ENCODE measurements at regions not wholly inside any gene's neighbourhood (a gene's known extent, or its start where the extent isn't known, plus 50 kb on each side); places are given as distances from the start of the nearest gene placed in this dataset.
A peak's percentile ranks its signal among the peaks of the same experiment; 100 is the strongest.

- DNase-seq (no peak), FAIRE-seq (no peak)
- Histone ChIP-seq H3K9me3 (ENCODE audit: control insufficient read depth in 2 of 3, insufficient read depth in 1 of 3, low read length in 3 of 3) (no peaks in the 10 kb centered on the region), H3K4me1 (ENCODE audit: control insufficient read depth in 2 of 3, insufficient read depth in 2 of 3, low read depth in 1 of 3, low read length in 3 of 3) (no peaks in the 10 kb centered on the region), H3K4me3 (ENCODE audit: low read length in 3 of 3) (no peak overlapping the region), H3K36me3 (ENCODE audit: control insufficient read depth in 2 of 3, insufficient read depth in 3 of 3, low read length in 3 of 3) (no peaks in the 10 kb centered on the region), H3K27ac (ENCODE audit: low read depth in 2 of 2, low read length in 2 of 2) (no peak overlapping the region), H3K9ac (ENCODE audit: low read length in 3 of 3) (no peak overlapping the region), H3K27me3 (ENCODE audit: control insufficient read depth, insufficient read depth, low read length) (no peaks in the 10 kb centered on the region)
- no peak for TF ChIP-seq CTCF (IDR thresholded peaks at IDR 0.05; ENCODE audit: borderline replicate concordance, extremely low read depth, insufficient read depth)
- intact Hi-C loops (cut with DNase I), result no loop called here
These were observed 262.1 kb upstream of the TGFBR2 start for GRCh38 chr3:30344288-30344687.

DNA sequence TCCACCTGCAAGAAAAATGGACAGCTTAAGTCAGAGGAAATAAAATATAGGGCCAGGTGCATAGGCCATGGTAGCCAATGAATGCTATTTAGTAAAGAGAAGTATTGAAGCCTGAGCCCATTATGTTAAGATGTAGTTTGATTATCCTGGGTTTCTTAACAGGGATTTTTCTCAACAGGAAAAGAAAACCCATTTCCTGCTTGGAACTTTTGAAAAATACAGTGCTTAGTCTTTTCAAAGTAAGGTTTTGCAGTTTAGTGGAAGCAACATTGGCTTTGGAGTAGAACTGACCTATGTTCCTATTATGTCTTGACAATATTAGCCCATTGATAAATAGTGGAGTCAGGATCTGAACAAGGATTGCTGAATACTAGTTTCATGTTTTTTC lies 259.5 kb upstream of the TGFBR2 start:
- FAIRE-seq (no peak), DNase-seq (no peak)
- Histone ChIP-seq H3K27me3 (ENCODE audit: control insufficient read depth, insufficient read depth, low read length) (no peaks in the 10 kb centered on the region), H3K27ac (ENCODE audit: low read depth in 2 of 2, low read length in 2 of 2) (no peak overlapping the region), H3K9me3 (ENCODE audit: control insufficient read depth in 2 of 3, insufficient read depth in 1 of 3, low read length in 3 of 3) (no peaks in the 10 kb centered on the region), H3K4me1 (ENCODE audit: control insufficient read depth in 2 of 3, insufficient read depth in 2 of 3, low read depth in 1 of 3, low read length in 3 of 3) (no peaks in the 10 kb centered on the region), H3K4me3 (ENCODE audit: low read length in 3 of 3) (no peak overlapping the region), H3K9ac (ENCODE audit: low read length in 3 of 3) (no peak overlapping the region), H3K36me3 (ENCODE audit: control insufficient read depth in 2 of 3, insufficient read depth in 3 of 3, low read length in 3 of 3) (no peaks in the 10 kb centered on the region)
- no peak for TF ChIP-seq CTCF (IDR thresholded peaks at IDR 0.05; ENCODE audit: borderline replicate concordance, extremely low read depth, insufficient read depth)
- intact Hi-C loops (cut with DNase I), result no loop called here

DNA sequence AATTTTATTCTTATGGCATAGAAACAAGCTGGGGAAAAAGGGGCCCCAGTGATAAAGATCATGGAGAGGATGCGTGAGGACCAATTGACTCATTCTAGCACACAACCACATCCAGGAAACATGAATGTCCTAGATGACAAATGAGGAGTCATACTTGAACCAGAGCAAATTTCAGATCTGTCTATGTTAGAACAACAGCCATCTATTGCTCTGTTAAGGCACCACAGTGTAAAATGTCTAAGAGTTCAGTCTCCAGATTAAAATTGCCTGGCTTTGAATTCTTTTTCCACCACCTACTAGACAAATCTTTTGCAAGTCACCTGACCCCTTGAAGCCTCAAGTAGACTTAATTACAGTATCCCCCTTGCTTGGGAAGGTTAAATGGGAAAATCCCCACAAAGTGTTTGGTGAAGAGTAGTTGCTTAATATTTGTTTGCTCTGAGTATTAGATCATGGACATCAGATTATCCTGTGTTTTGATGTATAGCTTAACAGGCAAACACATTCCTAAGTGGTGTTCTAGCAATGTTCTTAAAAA lies 258.7 kb upstream of the TGFBR2 start:
- FAIRE-seq (no peak), DNase-seq (no peak)
- Histone ChIP-seq H3K9ac (ENCODE audit: low read length in 3 of 3) (no peak overlapping the region), H3K36me3 (ENCODE audit: control insufficient read depth in 2 of 3, insufficient read depth in 3 of 3, low read length in 3 of 3) (no peaks in the 10 kb centered on the region), H3K4me1 (ENCODE audit: control insufficient read depth in 2 of 3, insufficient read depth in 2 of 3, low read depth in 1 of 3, low read length in 3 of 3) (no peaks in the 10 kb centered on the region), H3K4me3 (ENCODE audit: low read length in 3 of 3) (no peak overlapping the region), H3K27ac (ENCODE audit: low read depth in 2 of 2, low read length in 2 of 2) (no peak overlapping the region), H3K9me3 (ENCODE audit: control insufficient read depth in 2 of 3, insufficient read depth in 1 of 3, low read length in 3 of 3) (no peaks in the 10 kb centered on the region), H3K27me3 (ENCODE audit: control insufficient read depth, insufficient read depth, low read length) (no peaks in the 10 kb centered on the region)
- TF ChIP-seq CTCF (IDR thresholded peaks at IDR 0.05; ENCODE audit: borderline replicate concordance, extremely low read depth, insufficient read depth), result no peak
- intact Hi-C loops (cut with DNase I), result no loop called here

DNA sequence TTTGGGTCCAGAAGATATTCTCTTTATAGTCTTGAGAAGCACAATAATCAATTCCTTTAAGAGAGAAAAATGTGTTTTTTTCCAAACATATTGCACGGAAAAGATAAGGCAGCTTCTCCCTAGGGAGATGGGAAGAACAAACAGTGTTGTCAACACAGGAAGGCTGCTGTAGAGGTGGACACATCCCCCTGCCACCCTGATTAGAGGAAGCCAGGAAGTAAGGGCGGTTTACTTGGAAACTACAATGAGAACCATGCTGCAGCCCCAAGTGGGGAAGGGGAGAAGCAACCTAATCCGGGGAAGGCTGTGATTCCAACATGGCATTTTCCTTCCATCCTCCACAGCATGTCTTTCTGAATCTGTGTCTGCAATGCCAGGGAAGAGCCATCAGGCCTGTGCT lies 256.9 kb upstream of the TGFBR2 start:
- no peak overlapping the region for H3K4me3 ChIP-seq (ENCODE audit: low read length in 3 of 3)
- H3K4me1 ChIP-seq (ENCODE audit: control insufficient read depth in 2 of 3, insufficient read depth in 2 of 3, low read depth in 1 of 3, low read length in 3 of 3), result no peaks in the 10 kb centered on the region
- H3K9me3 ChIP-seq (ENCODE audit: control insufficient read depth in 2 of 3, insufficient read depth in 1 of 3, low read length in 3 of 3), result no peaks in the 10 kb centered on the region
- TF ChIP-seq CTCF (IDR thresholded peaks at IDR 0.05; ENCODE audit: borderline replicate concordance, extremely low read depth, insufficient read depth), result no peak
- no peak overlapping the region for H3K27ac ChIP-seq (ENCODE audit: low read depth in 2 of 2, low read length in 2 of 2)
- intact Hi-C loops (cut with DNase I), result no loop called here
- no peak overlapping the region for H3K9ac ChIP-seq (ENCODE audit: low read length in 3 of 3)
- DNase-seq (peak in 1 of 5 donors; percentile 18), FAIRE-seq (no peak)
- no peaks in the 10 kb centered on the region for H3K27me3 ChIP-seq (ENCODE audit: control insufficient read depth, insufficient read depth, low read length)
- H3K36me3 ChIP-seq (ENCODE audit: control insufficient read depth in 2 of 3, insufficient read depth in 3 of 3, low read length in 3 of 3), result no peaks in the 10 kb centered on the region
